Kasumi-1 (cell line): ENCODE measurements at regions not wholly inside any gene's neighbourhood (a gene's known extent, or its start where the extent isn't known, plus 50 kb on each side); places are given as distances from the start of the nearest gene placed in this dataset.

ENCODE experiments used
- DNase-seq, 2 experiments: peaks; one replicate each; lab custom pipeline; 2025; lab: John Stamatoyannopoulos, UW

GRCh38 chr7:142365410-142365842, 107.6 kb upstream of the PRSS58 start:
- DNase-seq = no peak

- no peak for DNase-seq
Observed at GRCh38 chr7:142364551-142364950, 106.7 kb upstream of the PRSS58 start.

- DNase-seq = no peak
Observed at GRCh38 chr7:142362349-142362748, 104.5 kb upstream of the PRSS58 start.

- no peak for DNase-seq
Observed at GRCh38 chr7:142359694-142360279, 101.9 kb upstream of the PRSS58 start.

- DNase-seq = peak; percentile 79 to 86
Observed at GRCh38 chr7:142357953-142358520, 100.2 kb upstream of the PRSS58 start.

- DNase-seq = no peak
Observed at GRCh38 chr7:142356166-142356565, 98.3 kb upstream of the PRSS58 start.

GRCh38 chr7:142355328-142355727, 97.5 kb upstream of the PRSS58 start:
- DNase-seq = no peak

- no peak for DNase-seq
Observed at GRCh38 chr7:142353147-142354060, 95.5 kb upstream of the PRSS58 start.

GRCh38 chr7:142352543-142352942, 94.7 kb upstream of the PRSS58 start:
- no peak for DNase-seq

- no peak for DNase-seq
Observed at GRCh38 chr7:142351145-142351544, 93.3 kb upstream of the PRSS58 start.

- no peak for DNase-seq
Observed at GRCh38 chr7:142349670-142350405, 92.0 kb upstream of the PRSS58 start.

GRCh38 chr7:142348921-142349405, 91.1 kb upstream of the PRSS58 start:
- no peak for DNase-seq

- DNase-seq = no peak
Observed at GRCh38 chr7:142348100-142348499, 90.2 kb upstream of the PRSS58 start.

GRCh38 chr7:142347091-142347490, 89.2 kb upstream of the PRSS58 start:
- DNase-seq = no peak

- no peak for DNase-seq
Observed at GRCh38 chr7:142345811-142346210, 88.0 kb upstream of the PRSS58 start.

GRCh38 chr7:142338633-142339501, 81.0 kb upstream of the PRSS58 start:
- peak in 1 of 2 experiments; percentile 26 for DNase-seq

- DNase-seq = no peak
Observed at GRCh38 chr7:142337054-142338001, 79.5 kb upstream of the PRSS58 start.

- DNase-seq = no peak
Observed at GRCh38 chr7:142334806-142335205, 76.9 kb upstream of the PRSS58 start.

GRCh38 chr7:142334236-142334635, 76.4 kb upstream of the PRSS58 start:
- DNase-seq = no peak

- no peak for DNase-seq
Observed at GRCh38 chr7:142332421-142332820, 74.6 kb upstream of the PRSS58 start.
